GM10266 (cell line): ENCODE measurements at regions not wholly inside any gene's neighbourhood (a gene's known extent, or its start where the extent isn't known, plus 50 kb on each side); places are given as distances from the start of the nearest gene placed in this dataset.
A peak's percentile ranks its signal among the peaks of the same experiment; 100 is the strongest.
"Not testable (repeated sequence)": the region's sequence is repeated elsewhere in the genome, so short reads cannot be mapped to it uniquely, and the experiment has no call there.

Source experiments
- DNase-seq: peaks from one replicate; pipeline ENCODE4 v3.0.0; 2012; ENCODE audit errors: extremely low spot score
- CTCF ChIP-seq: IDR thresholded peaks from 2 replicates; pipeline ENCODE4 v1.5.1; 2012; ENCODE audit warnings: mild to moderate bottlenecking, low read depth; ENCODE audit not compliant: control insufficient read depth, insufficient read depth; ENCODE audit errors: missing control alignments

- DNase-seq = not testable (repeated sequence)
Observed at GRCh38 chr20:30309938-30310337, 947.5 kb upstream of the DEFB115 start.

- DNase-seq = not testable (repeated sequence)
Observed at GRCh38 chr20:30310385-30310784, 947.1 kb upstream of the DEFB115 start.

DNA sequence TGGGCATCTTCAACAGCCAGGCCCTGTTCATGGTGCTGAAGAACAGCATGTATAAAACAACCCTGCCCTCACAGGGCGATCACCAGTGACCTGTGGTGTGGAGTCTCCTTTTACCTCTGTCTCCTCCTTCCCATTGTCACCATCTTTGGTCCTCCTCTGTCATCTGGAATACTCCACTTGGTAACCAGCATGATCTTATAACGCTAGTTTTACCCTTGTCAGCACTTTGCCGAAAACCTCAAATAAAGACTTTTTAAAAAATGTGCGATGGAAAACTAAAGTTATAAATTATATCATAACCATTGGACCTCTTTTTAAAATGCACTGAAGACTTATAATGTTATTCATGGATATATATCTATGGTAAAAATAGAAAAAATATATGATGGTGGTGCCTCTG lies 945.2 kb upstream of the DEFB115 start:
- DNase-seq = not testable (repeated sequence)

DNA sequence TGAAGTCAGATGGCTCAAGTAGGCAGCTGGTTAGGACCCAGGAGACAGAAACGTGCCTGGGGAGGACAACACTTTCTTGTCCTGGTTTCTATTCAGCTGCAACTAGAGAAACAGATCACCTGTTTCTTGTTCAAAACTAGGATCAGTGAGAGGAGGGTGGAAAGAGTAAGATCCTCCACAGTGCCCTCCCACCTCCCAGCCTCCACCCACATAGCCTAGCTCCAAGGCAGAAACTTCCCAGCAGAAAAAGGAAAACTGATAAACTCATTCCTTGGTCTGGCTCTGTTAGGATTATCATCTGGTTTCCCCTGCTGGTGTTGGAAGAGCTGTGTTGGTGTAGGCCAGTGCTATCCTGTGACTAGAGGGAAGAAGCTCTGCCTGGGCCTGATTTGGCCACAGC lies 943.8 kb upstream of the DEFB115 start:
- not testable (repeated sequence) for DNase-seq

GRCh38 chr20:30316063-30316462 lies 941.4 kb upstream of the DEFB115 start:
- not testable (repeated sequence) for DNase-seq

GRCh38 chr20:30316532-30317299 lies 940.7 kb upstream of the DEFB115 start:
- not testable (repeated sequence) for DNase-seq

GRCh38 chr20:30333744-30334143 lies 923.7 kb upstream of the DEFB115 start:
- DNase-seq = not testable (repeated sequence)

GRCh38 chr20:30337556-30337955 lies 919.9 kb upstream of the DEFB115 start:
- not testable (repeated sequence) for DNase-seq

- not testable (repeated sequence) for DNase-seq
Observed at GRCh38 chr20:30348932-30349331, 908.5 kb upstream of the DEFB115 start.

DNA sequence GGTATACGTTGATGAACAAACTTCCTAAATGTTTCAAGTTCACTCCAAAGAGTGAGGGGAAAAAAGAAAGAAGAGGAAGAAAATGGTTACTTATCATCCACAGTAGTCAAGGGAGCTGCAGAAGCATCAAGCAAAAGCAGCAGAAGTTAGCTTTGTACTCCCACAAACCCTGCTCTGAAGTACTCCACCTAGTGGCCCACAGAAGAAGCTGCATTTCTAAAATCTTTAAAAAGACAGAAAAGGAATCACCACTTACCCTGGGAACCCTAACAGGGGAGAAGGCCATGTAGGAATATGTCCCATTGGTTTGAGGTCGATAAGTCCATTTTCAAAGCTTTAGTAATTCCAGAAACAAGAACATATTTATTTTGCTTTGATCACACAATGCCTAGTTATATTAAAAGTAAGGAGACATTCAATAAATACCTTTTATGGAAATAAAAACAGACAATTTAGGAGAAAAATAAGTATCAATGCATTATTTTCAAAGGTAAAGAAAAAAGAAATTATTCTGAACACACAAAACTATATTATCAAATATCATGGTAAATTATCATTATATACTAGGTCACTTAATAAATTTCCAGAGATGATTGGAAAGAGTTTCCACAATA lies 900.5 kb upstream of the DEFB115 start:
- peak; percentile 47 for TF ChIP-seq CTCF
- DNase-seq = not testable (repeated sequence)

- not testable (repeated sequence) for DNase-seq
Observed at GRCh38 chr20:30361756-30362155, 895.7 kb upstream of the DEFB115 start.

DNA sequence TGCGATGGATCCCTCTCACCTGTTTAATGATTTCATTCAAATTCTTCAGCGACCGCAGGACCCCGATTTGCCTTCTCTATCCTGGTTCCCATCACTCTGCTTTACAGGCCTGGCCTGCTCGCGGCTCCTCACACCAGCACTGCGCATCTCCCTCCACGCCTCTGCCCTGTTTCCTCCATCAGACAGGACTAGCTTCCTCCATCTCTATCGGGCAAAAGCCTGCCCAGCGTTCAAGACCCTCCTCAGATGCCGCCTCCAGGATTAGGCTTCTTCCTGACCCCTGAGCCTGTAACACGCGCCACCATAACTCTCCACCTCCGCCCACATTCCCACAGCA lies 881.1 kb upstream of the DEFB115 start:
- DNase-seq = not testable (repeated sequence)

GRCh38 chr20:30376767-30377658 lies 880.5 kb upstream of the DEFB115 start:
- peak; percentile 56 for DNase-seq
- TF ChIP-seq CTCF = peak; percentile 50

- DNase-seq = not testable (repeated sequence)
Observed at GRCh38 chr20:30378317-30378716, 879.1 kb upstream of the DEFB115 start.

GRCh38 chr20:30378721-30379120 lies 878.7 kb upstream of the DEFB115 start:
- DNase-seq = not testable (repeated sequence)

- DNase-seq = not testable (repeated sequence)
Observed at GRCh38 chr20:30384841-30385240, 872.6 kb upstream of the DEFB115 start.

DNA sequence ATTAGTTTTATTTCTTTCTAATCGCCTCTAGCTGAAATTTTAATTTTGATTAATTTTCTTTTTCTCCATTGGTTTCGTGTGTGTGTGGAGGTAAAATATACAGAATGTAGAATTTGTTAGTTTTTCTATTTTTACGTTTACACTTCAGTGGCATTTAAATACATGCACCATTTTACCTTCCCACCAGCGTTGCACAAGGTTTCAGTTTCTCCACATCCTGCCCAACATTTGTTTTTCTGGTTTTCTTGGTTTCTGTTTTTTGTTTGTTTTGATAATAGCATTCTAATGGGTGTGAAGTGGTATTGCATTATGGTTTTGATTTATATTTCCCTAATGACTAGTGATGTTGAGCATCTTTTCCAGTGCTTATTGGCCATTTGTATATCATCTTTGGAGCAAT lies 871.4 kb upstream of the DEFB115 start:
- DNase-seq = not testable (repeated sequence)

GRCh38 chr20:30387823-30388222 lies 869.6 kb upstream of the DEFB115 start:
- not testable (repeated sequence) for DNase-seq

GRCh38 chr20:30393523-30393922 lies 863.9 kb upstream of the DEFB115 start:
- not testable (repeated sequence) for DNase-seq
